Lower leg skin (tissue), 3 donors: ENCODE measurements at regions not wholly inside any gene's neighbourhood (a gene's known extent, or its start where the extent isn't known, plus 50 kb on each side); places are given as distances from the start of the nearest gene placed in this dataset.

ENCODE experiments used
- POLR2A ChIP-seq, 2 donors: fragments of 450-650 bp; IDR thresholded peaks; one replicate each; pipeline ENCODE4 v1.6.1; 2016 to 2017; ENCODE audit warnings: antibody characterized with exemption in 2 of 2, mild to moderate bottlenecking in 1 of 2, moderate library complexity in 1 of 2
- TF ChIP-seq, protein P1 (sequence below), 3 donors: fragments of 450-650 bp; IDR thresholded peaks; one replicate each; pipeline ENCODE4 v1.5.1; 2016; ENCODE audit warnings: antibody characterized with exemption in 3 of 3, mild to moderate bottlenecking in 3 of 3, moderate library complexity in 2 of 3

DNA sequence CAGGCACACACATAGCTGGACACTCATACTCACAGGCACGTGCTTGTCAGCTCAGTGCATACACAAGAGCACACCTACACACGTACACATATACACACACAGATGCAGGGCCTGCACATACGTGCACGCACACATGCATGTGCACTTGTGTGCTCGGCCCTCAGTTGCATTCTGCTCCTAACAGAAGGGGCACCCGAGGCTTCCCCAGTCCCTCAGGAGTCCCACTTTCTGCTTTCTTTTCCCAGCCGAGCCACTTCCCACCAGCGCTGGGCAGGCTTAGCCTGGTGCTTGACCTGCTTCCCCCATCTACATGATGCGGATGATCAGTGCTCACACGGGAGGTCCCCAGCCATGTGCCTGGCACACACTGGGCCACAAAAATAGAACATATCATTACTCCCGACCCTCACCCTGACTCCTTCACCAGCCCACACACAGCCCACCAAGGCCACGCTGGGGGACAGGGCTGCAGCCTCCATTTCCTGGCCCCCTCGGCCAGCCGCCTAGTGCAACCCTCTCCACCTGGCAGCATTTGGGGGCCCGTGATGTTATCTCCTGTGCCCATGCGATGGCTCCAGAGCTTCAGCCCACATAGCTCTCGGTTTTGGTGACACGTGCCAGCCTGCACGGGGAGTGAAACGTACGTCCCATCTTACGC, 125.2 kb upstream of the SPACA7 start:
- TF ChIP-seq, protein P1, sequence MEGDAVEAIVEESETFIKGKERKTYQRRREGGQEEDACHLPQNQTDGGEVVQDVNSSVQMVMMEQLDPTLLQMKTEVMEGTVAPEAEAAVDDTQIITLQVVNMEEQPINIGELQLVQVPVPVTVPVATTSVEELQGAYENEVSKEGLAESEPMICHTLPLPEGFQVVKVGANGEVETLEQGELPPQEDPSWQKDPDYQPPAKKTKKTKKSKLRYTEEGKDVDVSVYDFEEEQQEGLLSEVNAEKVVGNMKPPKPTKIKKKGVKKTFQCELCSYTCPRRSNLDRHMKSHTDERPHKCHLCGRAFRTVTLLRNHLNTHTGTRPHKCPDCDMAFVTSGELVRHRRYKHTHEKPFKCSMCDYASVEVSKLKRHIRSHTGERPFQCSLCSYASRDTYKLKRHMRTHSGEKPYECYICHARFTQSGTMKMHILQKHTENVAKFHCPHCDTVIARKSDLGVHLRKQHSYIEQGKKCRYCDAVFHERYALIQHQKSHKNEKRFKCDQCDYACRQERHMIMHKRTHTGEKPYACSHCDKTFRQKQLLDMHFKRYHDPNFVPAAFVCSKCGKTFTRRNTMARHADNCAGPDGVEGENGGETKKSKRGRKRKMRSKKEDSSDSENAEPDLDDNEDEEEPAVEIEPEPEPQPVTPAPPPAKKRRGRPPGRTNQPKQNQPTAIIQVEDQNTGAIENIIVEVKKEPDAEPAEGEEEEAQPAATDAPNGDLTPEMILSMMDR (IDR thresholded peaks at IDR 0.05) = no peak
- TF ChIP-seq POLR2A (IDR thresholded peaks at IDR 0.05) = no peak
